ENCODE measurements at regions not wholly inside any gene's neighbourhood (a gene's known extent, or its start where the extent isn't known, plus 50 kb on each side); places are given as distances from the start of the nearest gene placed in this dataset.
"Not testable (repeated sequence)": the region's sequence is repeated elsewhere in the genome, so short reads cannot be mapped to it uniquely, and the experiment has no call there.

DNA sequence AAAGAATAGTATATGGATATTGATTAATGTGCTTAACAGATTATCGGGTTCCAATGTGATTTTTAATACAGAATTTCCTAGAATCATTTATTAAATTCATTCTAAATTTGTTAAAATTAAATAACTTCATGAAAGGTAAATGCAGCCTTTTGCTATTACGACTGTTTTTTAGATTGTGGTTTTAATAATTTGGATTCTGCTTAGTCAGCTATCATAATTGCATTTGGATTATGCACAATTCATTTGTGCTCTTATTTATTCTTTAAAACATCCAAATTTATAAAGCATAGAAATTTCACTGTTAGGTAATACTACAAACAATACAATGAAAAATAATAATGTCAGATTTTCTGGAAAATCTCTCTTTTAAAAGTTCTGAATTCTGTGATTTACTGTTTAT, 1598.5 kb downstream of the EFNA5 start:
- DNase-seq = no peak

DNA sequence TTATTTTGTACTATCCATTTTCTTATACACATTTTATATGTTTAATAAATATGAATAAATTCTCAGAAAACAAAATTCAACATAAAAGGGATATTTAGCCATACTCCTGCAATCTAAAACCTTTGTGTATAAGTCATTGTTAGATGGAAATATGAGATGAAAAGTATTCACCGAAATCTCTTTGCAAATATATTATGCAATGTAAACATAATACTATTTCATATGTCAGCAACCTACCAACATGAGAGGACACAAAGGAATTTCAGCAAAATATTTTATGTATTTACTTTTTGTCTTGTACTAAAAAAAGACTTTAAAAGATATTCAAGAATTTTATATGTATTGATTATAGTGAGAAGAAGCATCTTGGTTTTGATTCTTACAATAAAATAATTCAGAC, 1623.4 kb downstream of the EFNA5 start:
- no peak for DNase-seq

DNA sequence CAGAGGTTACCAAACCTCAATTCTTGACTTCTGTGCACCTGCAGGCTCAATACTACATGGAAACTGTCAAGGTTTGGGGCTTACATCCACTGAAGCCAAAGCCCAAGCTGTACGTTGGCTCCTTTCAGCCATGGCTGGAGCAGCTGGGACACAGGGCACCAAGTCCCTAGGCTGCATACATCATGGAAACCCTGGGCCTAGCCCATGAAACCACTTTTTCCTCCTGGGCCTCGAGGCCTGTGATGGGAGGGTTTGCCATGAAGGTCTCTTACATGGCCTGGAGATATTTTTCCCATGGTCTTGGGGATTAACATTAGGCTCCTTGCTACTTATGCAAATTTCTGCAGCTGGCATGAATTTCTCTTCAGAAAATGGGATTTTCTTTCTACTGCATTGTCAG, 1638.7 kb downstream of the EFNA5 start:
- DNase-seq = not testable (repeated sequence)

DNA sequence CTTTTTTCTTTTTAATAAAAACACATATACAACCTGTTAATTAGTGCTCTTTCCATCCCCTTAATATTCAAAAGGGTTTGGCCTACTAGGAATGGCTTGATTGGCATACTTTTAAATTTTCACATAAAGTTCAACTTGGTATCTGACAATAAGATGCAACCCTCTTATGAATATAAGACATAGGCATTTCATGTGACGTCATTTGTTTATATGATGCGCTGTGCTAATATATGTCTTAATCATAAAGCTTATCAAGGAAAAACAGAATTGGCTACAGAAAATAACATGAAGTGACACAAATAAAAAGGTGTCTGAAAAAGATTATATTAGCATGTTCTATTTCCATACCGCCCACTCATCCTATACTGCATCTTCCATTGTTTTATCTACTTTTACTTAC, 1642.4 kb downstream of the EFNA5 start:
- no peak for DNase-seq

DNA sequence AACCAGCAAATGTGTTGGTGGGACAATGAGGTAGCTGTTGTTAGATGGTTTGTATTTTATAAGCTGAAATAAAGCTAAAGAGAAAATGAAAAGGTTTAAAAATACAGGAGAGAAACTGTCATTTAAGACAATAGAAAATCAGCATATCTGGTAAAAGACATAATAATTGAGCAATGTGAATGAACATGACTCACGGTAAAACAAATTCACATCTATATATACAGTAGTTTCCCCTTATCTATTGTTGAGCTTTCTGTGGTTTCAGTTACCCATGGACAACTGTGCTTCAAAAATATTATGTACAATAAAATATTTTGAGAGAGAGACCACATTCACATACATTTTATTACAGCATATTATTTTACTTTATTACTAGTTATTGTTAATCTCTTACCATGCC, 1649.8 kb downstream of the EFNA5 start:
- DNase-seq = no peak

DNA sequence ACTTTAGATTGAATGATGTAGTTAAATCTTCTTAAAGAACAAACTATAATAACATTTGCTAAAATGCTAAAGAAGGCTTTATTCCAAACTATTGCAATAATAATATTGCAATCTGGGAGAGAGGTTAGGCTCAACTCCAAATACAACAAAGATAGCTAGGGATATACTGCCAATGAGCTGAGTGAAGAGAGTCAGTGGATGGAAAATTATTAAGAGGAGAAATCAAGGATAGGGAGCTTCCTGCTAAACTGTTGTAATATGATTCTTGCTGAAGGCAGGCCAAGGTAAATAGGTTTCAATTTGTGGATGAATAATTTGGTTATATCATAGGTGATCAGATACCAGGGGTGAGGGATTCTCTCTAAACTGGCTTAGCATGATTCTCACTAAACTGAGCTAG, 1651.5 kb downstream of the EFNA5 start:
- DNase-seq = no peak

DNA sequence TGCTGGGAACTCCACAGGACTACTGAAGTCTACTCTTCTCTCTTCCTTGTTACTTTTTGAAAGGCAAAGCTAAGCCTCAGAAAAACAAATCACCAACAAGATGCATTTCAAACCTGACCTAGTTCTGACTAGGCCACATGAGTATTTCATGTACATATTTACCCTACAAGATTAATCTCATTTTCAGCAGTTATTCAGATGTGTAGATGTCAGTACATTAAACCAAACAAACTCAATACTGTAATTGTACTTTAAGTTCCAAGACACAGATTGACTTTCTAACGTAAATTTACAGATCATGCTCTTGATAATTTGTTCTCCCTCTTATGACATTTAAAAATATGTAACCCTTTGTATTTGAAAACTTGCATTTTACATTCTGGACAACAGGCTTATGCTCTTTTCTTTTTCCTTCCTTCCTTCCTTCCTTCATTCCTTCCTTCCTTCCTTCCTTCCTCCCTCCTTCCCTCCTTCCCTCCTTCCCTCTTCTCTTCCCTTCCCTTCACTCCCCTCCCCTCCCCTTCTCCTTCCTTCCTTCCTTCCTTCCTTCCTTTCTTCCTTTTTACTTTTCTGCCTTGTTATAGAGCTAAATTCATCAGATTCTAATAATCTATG, 1653.4 kb downstream of the EFNA5 start:
- DNase-seq = no peak

DNA sequence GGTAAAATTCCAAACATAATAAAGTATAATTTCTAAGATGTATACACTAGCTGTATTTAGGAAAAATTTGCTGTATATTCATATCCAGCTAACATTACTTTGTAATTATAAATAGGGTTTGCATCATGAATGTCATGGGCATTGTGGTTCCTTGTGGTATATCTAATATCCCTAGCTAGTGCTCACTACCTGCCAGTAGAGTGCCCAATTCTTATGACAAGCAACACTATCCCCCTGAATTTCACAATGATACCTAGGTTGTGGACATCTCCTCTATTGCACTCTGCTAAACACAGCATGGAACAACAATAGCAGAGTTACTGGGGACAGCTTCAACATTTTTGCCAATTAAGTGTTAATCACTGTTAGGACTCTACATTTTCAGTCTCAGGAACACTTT, 1656.5 kb downstream of the EFNA5 start:
- DNase-seq = no peak

DNA sequence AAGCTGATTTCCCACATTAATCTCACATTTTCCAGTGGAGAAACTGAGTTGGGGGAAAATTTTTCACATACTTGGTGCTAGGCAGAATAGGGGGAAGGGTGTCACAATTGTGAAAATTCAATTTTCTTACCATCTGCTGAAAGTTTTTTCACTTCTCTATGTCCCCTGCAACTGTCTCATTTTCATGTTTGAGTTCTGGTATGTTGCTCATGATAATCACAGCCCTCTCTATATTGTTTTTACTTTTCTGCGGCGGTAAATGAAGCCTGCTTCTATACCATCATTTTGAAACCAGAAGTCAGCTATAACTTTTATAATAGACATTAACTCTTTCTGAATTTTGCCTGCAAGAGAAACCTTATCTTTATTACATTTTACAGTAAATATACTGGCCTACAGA, 1664.5 kb downstream of the EFNA5 start:
- no peak for DNase-seq

DNA sequence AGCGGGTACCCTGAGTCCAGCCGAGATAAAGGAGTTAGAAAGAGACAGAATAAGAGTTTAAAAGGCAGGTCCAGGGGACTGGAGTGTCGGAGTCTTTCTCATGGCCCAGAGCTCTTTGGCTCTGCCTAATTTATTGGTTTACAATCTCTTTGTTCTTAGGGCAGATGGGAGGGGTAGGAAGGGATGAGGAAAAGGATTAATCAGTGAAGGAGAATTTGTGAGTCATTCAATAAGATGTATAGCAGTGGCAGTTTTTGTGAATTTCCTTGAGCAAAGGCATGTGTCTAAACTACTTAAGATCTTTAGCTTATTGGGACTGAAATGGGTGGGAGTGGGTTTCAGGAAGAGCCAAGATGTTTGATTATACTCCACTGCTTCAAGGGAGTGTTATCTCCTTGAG, 1671.7 kb downstream of the EFNA5 start:
- not testable (repeated sequence) for DNase-seq

DNA sequence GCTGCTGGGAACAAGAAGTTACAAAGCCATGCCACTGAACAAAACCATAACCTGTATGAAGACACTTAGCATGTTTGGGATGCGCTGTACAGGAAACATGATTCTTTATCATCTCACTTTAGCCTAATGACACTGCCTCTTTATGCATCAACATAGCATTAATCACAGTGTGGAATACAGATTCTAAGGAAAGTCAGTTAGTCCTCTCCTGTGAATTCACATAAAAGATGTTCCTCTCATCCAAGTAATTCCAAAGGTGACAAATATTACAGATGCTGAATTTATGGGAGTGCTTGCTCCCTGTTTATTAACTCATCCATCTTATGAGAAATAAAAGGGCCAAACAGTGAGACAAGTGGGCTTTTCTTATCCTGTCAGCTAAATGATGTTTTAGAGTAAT, 1677.7 kb downstream of the EFNA5 start:
- no peak for DNase-seq

DNA sequence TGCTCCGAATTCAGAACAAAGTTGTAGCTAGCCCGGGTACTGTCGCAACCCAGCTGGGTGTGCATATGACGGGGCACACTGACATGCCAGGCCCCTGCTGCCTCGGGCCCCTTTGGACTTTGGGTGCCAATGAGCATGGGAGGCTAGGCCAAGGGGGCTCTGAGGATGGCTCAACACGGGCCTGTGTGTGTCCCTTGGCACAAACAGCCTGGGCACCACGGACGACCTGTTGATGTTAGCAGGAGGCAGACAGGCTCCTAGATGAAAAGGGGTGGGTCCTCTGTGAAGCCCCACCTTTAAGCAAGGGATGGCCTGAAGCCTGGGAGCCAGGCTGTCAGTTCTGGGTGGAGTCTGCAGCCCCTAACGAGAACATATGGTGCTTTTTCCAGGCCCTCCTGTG, 1688.2 kb downstream of the EFNA5 start:
- DNase-seq = no peak

DNA sequence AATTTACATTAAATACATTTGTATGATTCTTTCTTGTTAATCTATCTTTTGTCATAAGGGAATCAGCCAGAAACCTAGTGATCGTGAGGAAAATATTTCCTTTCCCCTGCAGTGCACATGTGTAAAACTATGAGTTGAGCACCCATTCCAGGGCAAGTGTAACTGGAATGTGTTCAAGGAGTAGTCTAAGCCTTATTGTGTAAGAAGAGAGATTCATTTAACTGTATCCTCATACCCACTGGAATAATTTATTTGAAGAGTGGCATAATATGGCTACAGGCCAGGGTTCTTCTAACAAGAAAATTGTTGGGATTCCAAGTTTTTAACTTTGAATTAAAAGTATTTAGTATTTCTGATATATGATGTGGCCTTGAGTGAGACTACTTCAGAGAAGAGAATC, 1692.7 kb downstream of the EFNA5 start:
- no peak for DNase-seq

DNA sequence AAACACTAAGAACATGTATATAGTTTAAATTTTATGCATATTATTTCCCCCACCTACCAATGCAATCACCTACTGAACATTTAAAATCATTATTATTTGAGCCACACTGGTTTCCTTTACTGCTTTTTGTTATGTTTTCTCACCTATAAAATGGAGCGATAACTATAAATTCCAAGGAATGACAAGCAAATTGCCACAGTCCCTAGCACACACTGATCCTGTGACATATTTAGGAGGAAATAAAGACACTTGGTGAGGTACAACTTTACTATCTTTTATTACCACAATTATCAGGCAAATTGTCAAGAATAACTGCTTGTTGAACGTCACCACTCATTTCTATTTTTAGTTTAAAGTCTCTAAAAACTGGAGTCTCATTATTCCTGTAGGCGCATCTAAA, 1693.6 kb downstream of the EFNA5 start:
- DNase-seq = no peak

DNA sequence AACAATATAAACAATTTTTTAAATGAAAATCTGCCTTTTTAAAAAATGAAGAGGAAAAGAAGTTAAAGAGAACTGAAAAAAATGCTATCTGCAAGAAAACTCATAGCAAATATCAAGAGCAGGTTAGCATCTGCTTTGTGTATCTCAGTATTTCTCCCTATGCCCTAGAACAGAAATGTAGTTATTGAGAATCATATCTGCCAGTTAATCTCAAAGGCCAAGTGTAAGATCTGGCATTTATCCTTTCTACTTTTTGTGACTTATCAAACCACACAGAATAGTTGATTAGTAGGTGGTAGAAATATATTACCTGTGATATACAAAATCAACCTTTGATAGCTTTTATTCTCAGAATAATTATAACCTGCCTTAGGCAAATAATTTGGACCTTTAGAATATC, 1699.8 kb downstream of the EFNA5 start:
- DNase-seq = no peak

DNA sequence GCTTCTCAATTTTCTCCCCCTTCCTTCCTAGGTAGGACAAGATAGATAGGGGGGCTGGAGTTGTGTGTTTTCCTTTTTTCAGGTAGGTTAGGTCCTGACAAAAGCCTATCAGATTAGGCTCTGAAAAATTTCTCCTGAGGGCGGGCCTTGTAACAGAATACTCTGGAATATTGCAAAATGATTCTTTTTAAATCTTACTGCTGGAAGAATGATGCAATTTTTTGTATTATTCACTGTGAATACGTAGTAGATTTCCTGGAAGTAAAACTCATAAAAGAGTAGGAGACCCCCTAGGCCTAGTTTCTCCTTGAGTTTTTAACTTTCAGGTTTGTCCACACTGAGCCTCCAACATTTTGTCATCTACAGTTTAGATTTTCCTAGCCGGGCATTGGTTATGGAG, 1701.8 kb downstream of the EFNA5 start:
- DNase-seq = no peak

DNA sequence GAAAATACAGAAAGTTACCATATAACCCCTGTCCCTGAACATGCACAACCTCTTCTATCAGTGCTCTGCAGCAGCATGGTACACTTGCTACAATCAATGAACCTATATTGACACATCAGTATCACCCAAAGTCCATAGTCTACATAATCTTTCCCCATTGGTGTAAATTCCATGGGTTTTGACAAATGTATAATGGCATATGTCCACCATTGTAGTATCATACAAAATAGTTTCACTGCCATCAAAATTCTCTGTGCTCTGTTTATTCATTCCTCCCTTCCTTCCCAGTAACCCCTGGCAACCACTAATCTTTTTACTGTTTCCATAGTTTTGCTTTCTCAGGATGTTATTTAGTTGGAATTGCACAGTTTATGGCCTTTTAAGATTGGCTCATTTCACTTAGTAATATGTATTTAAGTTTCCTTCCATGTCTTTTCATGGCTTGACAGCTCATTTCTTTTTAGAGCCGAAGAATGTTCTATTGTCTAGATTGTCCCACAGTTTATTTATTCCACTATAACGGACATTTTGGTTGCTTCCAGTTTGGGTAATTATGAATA, 1707.0 kb downstream of the EFNA5 start:
- no peak for DNase-seq

DNA sequence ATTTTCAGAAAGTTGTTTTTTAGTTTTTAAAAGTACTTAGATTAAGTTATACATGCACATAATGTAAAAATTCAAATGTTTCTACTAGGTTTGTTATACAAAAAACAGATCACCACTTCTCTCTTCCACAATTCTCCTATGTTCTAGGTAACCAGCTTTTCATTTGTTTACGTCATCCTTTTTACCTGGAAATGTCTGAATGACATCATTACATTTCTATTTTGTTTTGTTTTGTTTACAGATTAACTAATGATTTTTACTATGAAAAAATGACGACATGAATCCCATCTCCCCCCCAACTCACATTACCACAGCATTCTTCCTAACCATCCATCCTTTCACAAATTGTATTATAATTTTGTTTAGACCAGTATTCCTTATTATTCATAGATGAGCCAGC, 1709.2 kb downstream of the EFNA5 start:
- no peak for DNase-seq

DNA sequence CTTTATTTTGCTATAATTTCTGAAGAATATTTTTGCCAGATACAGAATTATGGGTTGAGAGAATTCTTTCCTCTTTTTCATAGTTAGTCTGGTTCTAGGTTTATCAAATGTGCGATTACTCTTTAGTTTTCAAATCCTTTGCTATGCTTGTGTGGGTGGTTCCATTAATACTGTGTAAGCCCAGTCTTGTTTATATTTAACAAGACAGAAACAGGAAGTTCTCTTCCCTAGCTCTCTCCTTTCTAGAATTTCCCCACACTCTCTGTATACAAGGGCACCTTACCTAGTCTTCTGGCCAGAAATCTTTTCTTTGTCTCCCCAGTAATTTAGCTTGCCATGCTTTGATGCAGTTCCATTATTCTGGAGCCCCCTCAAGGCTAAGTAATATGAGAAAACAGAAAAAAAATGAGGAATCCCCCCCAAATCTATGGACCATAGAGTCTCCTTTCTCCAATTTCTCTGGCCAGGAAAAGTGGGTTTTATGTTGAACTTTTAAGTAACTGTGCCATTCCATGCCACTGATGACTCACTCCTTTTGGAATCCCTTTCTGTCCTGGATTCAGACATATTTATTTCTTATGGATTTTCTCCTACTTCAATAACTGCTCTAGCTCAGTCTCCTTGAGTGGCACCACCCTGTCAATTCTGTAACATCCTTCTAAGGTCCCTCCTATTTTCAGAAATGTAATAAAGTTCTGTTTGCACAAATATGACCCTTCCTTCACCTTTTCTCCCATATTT, 1714.1 kb downstream of the EFNA5 start:
- no peak for DNase-seq

DNA sequence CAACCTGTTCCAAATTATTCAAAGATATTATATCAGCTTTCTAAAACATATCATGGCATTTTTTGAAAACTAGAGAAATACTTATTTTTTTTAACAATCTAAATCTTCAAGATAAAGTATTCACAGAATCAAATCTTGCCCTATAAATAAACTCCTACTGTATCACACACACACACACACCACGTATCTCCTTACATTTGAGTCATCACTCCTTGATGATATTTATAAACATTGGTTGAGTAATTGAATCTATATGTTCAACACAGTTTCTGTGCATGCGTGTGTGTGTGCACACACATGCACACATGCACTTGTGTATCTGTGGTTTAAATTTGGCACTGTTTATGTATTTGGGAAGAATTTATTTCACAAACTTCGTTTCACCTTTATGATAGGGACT, 1716.4 kb downstream of the EFNA5 start:
- DNase-seq = no peak

DNA sequence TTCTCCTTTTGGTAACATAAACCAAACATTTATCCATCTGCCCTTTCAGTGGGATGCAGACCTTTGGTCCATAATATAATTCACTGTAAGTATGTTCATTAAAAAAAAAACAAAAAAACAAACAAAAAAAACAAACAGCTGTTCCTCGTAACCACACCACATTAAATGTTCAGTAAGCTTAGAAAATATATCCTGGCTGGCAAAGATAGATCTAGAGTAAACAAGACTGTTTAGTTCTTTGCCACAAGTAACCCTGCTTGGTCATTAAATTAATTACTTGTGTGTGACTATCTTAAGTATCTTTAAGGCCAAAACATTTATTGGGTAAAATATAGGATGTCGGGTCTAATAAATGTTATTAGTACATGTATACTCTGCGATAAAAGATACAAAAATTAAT, 1717.1 kb downstream of the EFNA5 start:
- DNase-seq = no peak

DNA sequence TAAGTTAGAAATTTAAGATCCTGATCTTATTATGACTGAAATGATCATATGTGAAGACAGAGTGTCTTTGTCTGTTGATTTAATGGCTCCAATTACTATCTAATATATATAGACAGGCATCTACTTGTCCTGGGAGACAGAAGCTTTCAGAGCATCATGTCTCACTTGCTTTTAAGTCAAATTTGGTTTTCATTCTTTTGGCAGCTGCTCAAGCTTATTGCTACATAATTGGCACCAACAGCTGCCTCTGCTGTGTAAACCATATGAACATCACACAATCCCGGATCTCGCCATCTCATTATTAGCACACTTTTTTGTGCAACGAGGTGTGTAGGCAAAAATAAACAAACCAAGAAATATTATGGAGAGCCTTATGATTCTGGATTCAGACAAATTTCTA, 1717.9 kb downstream of the EFNA5 start:
- no peak for DNase-seq

DNA sequence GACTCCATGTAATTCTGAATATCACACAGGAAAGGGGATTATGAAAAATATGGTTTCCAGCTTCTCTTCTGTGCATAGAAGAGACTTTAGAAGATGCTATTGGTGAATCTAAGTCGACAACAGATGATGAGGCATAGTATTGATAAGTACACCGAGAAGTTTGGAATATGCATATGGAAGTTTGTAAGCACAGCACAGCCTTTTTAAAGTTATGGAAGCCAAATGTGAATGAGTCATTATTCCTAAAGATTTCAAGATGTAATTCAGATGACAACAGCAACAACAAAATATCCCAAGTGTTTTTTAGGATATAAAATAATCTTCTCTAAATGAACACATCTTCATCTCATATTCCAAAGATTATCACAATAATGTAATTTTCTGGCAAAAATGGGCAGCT, 1723.3 kb downstream of the EFNA5 start:
- no peak for DNase-seq

Measured in nucleus accumbens (tissue), 56 donors.